Vagina (tissue), 2 donors: ENCODE measurements at regions not wholly inside any gene's neighbourhood (a gene's known extent, or its start where the extent isn't known, plus 50 kb on each side); places are given as distances from the start of the nearest gene placed in this dataset.

Experiments
- POLR2A ChIP-seq, 2 donors: fragments of 450-650 bp; IDR thresholded peaks; one replicate each; pipeline ENCODE4 v1.6.1; 2017; ENCODE audit warnings: antibody characterized with exemption in 2 of 2, mild to moderate bottlenecking in 2 of 2, moderate library complexity in 2 of 2
- POLR2AphosphoS5 ChIP-seq, 2 donors: sonication (generic); formaldehyde crosslinking; IDR thresholded peaks; one replicate each; pipeline ENCODE4 v1.9.0; 2017; ENCODE audit warnings: antibody characterized with exemption in 2 of 2, mild to moderate bottlenecking in 2 of 2, low read depth in 1 of 2; ENCODE audit not compliant: insufficient read depth in 1 of 2
- TF ChIP-seq, protein P1 (sequence below), 3 experiments: fragments of 450-650 bp in 2 of 3; fragments of 200-600 bp in 1 of 3; sonication (generic) in 1 of 3; IDR thresholded peaks; one replicate each; pipeline ENCODE4 v1.5.1; 2017 to 2019; ENCODE audit warnings: antibody characterized with exemption in 3 of 3, mild to moderate bottlenecking in 2 of 3, moderate library complexity in 2 of 3

GRCh38 chr18:54737986-54738385 is 90.3 kb upstream of the RAB27B start:
- peak in 1 of 2 donors; percentile 32 for TF ChIP-seq POLR2AphosphoS5 (IDR thresholded peaks at IDR 0.05; ENCODE audit: insufficient read depth in 1 of 2, low read depth in 1 of 2)
- TF ChIP-seq, protein P1, sequence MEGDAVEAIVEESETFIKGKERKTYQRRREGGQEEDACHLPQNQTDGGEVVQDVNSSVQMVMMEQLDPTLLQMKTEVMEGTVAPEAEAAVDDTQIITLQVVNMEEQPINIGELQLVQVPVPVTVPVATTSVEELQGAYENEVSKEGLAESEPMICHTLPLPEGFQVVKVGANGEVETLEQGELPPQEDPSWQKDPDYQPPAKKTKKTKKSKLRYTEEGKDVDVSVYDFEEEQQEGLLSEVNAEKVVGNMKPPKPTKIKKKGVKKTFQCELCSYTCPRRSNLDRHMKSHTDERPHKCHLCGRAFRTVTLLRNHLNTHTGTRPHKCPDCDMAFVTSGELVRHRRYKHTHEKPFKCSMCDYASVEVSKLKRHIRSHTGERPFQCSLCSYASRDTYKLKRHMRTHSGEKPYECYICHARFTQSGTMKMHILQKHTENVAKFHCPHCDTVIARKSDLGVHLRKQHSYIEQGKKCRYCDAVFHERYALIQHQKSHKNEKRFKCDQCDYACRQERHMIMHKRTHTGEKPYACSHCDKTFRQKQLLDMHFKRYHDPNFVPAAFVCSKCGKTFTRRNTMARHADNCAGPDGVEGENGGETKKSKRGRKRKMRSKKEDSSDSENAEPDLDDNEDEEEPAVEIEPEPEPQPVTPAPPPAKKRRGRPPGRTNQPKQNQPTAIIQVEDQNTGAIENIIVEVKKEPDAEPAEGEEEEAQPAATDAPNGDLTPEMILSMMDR (IDR thresholded peaks at IDR 0.05) = no peak
- no peak for TF ChIP-seq POLR2A (IDR thresholded peaks at IDR 0.05)
